PC-9 (cell line): ENCODE measurements at regions not wholly inside any gene's neighbourhood (a gene's known extent, or its start where the extent isn't known, plus 50 kb on each side); places are given as distances from the start of the nearest gene placed in this dataset.

Experiments
- BruUV-seq: library from RNA; stranded (reverse); fragments of 400-500 nt; replicated peaks from 2 replicates; lab custom pipeline; 2021; lab: Mats Ljungman, UMichigan
- CTCF ChIA-PET: fragments of 300-600 bp; sonication (Branson Sonifier 250); formaldehyde crosslinking; loops from one replicate; lab custom pipeline; 2022; ENCODE audit warnings: antibody characterized with exemption; lab: Charles Lee
- POLR2A ChIA-PET: fragments of 300-600 bp; sonication (Branson Sonifier 250); formaldehyde crosslinking; loops from one replicate; lab custom pipeline; 2022; ENCODE audit warnings: antibody characterized with exemption; ENCODE audit not compliant: unreplicated experiment; lab: Charles Lee
- DNase-seq, 2 experiments: peaks; one replicate each; pipeline versions ENCODE4 v3.0.0 to v3.0.0-alpha.2; 2015 to 2022; ENCODE audit warnings: mixed read lengths in 1 of 2
- H2AFZ ChIP-seq: fragments of 200-600 bp; sonication (generic); 2 replicates; pipeline ENCODE4 v1.8.1; 2017; ENCODE audit warnings: antibody characterized with exemption
- H3F3A ChIP-seq: fragments of 200-600 bp; sonication (generic); 2 replicates; pipeline ENCODE4 v1.8.1; 2017; ENCODE audit warnings: antibody characterized with exemption, mild to moderate bottlenecking, low read depth; ENCODE audit not compliant: insufficient read depth
- H3K27ac ChIP-seq: fragments of 200-600 bp; sonication (generic); 2 replicates; pipeline ENCODE4 v1.6.1; 2016; ENCODE audit warnings: mixed run types
- H3K27me3 ChIP-seq: fragments of 200-600 bp; sonication (generic); 2 replicates; pipeline ENCODE4 v1.6.1; 2016; ENCODE audit warnings: low read depth, mixed run types; ENCODE audit not compliant: insufficient read depth
- H3K36me3 ChIP-seq: fragments of 200-600 bp; sonication (generic); 2 replicates; pipeline ENCODE4 v1.6.1; 2016; ENCODE audit warnings: low read depth, mixed run types
- H3K4me1 ChIP-seq: fragments of 200-600 bp; sonication (generic); replicated peaks from 2 replicates; pipeline ENCODE4 v1.6.1; 2016; ENCODE audit warnings: mixed run types; ENCODE audit not compliant: insufficient read depth
- H3K4me2 ChIP-seq: fragments of 200-600 bp; sonication (generic); 2 replicates; pipeline ENCODE4 v1.6.1; 2017; ENCODE audit warnings: mixed run types
- H3K4me3 ChIP-seq: fragments of 200-600 bp; sonication (generic); 2 replicates; pipeline ENCODE4 v1.6.1; 2016; ENCODE audit warnings: mixed run types
- H3K79me2 ChIP-seq: fragments of 200-600 bp; sonication (generic); 2 replicates; pipeline ENCODE4 v1.6.1; 2017; ENCODE audit warnings: low read depth, mixed run types
- H3K9me2 ChIP-seq: fragments of 200-600 bp; sonication (generic); 2 replicates; pipeline ENCODE4 v1.8.1; 2017; ENCODE audit warnings: mild to moderate bottlenecking; ENCODE audit not compliant: insufficient read depth
- H3K9me3 ChIP-seq: fragments of 200-600 bp; sonication (generic); 2 replicates; pipeline ENCODE4 v1.8.1; 2016; ENCODE audit warnings: low read depth; ENCODE audit not compliant: insufficient read depth
- H4K20me1 ChIP-seq: fragments of 200-600 bp; sonication (generic); 2 replicates; pipeline ENCODE4 v1.8.1; 2017; ENCODE audit not compliant: insufficient read depth
- EZH2 ChIP-seq: fragments of 200-600 bp; sonication (generic); IDR thresholded peaks from 2 replicates; pipeline ENCODE4 v1.8.0; 2017; ENCODE audit warnings: antibody characterized with exemption, low read depth
- intact Hi-C: fragments of 100-400 bp; cut with micrococcal nuclease; formaldehyde crosslinking; loops from one replicate; pipeline ENCODE4 v1.10.0; 2022; ENCODE audit not compliant: unreplicated experiment
- TF ChIP-seq, protein P1 (sequence below): fragments of 200-600 bp; sonication (generic); conservative IDR thresholded peaks from 2 replicates; pipeline ENCODE4 v1.6.1; 2017; ENCODE audit warnings: mixed run types, antibody characterized with exemption, mild to moderate bottlenecking, moderate library complexity

DNA sequence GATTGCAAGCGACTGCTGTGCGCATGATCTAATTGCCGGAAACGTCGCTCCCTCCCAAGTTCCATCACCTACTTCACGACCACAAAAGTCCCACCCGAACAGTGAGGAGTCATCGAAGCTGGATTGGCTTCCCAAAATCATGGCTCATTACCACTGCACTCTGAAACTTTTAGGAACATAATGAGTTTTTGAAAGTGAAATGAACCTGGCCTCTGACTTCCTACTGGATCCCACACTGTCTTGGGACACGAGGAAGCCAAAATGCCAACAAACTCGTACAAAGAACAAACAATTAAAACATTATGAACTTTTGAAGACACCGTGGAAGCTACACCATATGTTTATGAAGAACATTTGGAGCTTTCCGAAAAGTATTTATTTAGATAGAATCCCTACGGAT lies 334.8 kb upstream of the TMPO start:
- POLR2A ChIA-PET: no interaction called here

DNA sequence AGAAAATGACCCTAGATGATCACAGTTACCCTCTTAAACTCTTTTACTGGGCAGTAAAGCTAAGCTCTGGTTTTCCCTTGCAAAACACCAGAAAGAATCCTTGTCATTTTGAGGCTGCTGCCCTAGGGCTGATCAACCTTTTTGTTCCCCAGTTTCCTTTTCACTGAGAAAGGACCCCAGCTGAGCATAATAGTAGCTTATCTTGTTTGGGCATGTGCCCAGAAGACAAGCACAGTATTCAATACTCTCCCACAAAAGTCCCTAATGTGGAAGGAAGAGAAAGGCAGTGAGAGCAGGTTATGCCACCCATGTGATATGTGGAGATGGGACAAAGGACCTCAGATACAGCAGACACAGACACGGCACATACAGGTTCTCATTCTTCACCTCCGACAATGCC lies 332.6 kb upstream of the TMPO start:
- Histone ChIP-seq H3K79me2 (no peaks in the 10 kb centered on the region), H3K36me3 (no peaks in the 10 kb centered on the region), H3K9me3 (no peaks in the 10 kb centered on the region), H3K4me1 (no peaks in the 10 kb centered on the region), H4K20me1 (no peaks in the 10 kb centered on the region), H2AFZ (no peak overlapping the region), H3K27ac (no peak overlapping the region), H3K27me3 (peaks cover 26% of the 10 kb centered on the region), H3K4me2 (no peak overlapping the region), H3K4me3 (no peak overlapping the region), H3K9me2 (no peaks in the 10 kb centered on the region), H3F3A (no peaks in the 10 kb centered on the region)
- intact Hi-C loops: no loop called here
- ChIA-PET POLR2A (no interaction called here), CTCF (no interaction called here)
- DNase-seq: no peak
- no TSS peak for BruUV-seq
- no peak for TF ChIP-seq EZH2
- TF ChIP-seq, protein P1, sequence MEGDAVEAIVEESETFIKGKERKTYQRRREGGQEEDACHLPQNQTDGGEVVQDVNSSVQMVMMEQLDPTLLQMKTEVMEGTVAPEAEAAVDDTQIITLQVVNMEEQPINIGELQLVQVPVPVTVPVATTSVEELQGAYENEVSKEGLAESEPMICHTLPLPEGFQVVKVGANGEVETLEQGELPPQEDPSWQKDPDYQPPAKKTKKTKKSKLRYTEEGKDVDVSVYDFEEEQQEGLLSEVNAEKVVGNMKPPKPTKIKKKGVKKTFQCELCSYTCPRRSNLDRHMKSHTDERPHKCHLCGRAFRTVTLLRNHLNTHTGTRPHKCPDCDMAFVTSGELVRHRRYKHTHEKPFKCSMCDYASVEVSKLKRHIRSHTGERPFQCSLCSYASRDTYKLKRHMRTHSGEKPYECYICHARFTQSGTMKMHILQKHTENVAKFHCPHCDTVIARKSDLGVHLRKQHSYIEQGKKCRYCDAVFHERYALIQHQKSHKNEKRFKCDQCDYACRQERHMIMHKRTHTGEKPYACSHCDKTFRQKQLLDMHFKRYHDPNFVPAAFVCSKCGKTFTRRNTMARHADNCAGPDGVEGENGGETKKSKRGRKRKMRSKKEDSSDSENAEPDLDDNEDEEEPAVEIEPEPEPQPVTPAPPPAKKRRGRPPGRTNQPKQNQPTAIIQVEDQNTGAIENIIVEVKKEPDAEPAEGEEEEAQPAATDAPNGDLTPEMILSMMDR: no peak

More for the DNA sequence above, 334.8 kb upstream of the TMPO start:
- Histone ChIP-seq H3K79me2 (no peaks in the 10 kb centered on the region), H3K36me3 (no peaks in the 10 kb centered on the region), H2AFZ (no peak overlapping the region), H3K4me1 (no peaks in the 10 kb centered on the region), H3K9me2 (no peaks in the 10 kb centered on the region), H3K27ac (no peak overlapping the region), H3K27me3 (peaks cover 26% of the 10 kb centered on the region), H3K4me2 (no peak overlapping the region), H3K4me3 (no peak overlapping the region), H3K9me3 (no peaks in the 10 kb centered on the region), H4K20me1 (no peaks in the 10 kb centered on the region), H3F3A (no peaks in the 10 kb centered on the region)
- DNase-seq: no peak
- no TSS peak for BruUV-seq
- CTCF ChIA-PET: no interaction called here
- intact Hi-C loops: no loop called here
- TF ChIP-seq, protein P1: no peak
- no peak for TF ChIP-seq EZH2

DNA sequence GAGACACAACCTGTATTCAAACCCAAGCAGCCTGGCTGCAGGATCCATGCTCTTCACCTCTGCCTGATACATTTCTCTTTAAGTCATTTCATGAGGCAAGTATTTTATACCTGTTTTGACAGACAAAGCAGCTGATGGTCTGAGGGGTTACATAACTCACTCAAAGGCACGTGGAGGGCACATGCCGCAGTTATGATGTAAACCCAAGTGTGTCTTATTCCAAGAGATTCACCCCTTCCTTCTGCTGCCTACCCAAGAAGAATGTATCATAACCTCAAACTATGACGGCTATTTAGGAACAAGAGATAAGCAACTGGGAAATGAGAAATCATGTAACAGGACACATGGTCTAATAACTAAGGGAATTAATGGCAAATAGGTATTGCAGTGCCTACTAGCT lies 329.8 kb upstream of the TMPO start:
- Histone ChIP-seq H3K4me3 (no peak overlapping the region), H3K36me3 (no peaks in the 10 kb centered on the region), H3K27me3 (peaks cover 21% of the 10 kb centered on the region), H3K9me2 (no peaks in the 10 kb centered on the region), H3K4me2 (no peak overlapping the region), H3F3A (no peaks in the 10 kb centered on the region), H4K20me1 (no peaks in the 10 kb centered on the region), H3K9me3 (no peaks in the 10 kb centered on the region), H3K27ac (no peak overlapping the region), H3K4me1 (no peaks in the 10 kb centered on the region), H2AFZ (no peak overlapping the region), H3K79me2 (no peaks in the 10 kb centered on the region)
- no peak for DNase-seq
- BruUV-seq: no TSS peak
- intact Hi-C loops: no loop called here
- ChIA-PET POLR2A (no interaction called here), CTCF (no interaction called here)
- TF ChIP-seq, protein P1: no peak
